HuH-7.5 (cell line): ENCODE measurements at regions not wholly inside any gene's neighbourhood (a gene's known extent, or its start where the extent isn't known, plus 50 kb on each side); places are given as distances from the start of the nearest gene placed in this dataset.
A peak's percentile ranks its signal among the peaks of the same experiment; 100 is the strongest.

Experiments
- DNase-seq: peaks from one replicate; pipeline ENCODE4 v3.0.0; 2011; ENCODE audit warnings: low spot score

DNA sequence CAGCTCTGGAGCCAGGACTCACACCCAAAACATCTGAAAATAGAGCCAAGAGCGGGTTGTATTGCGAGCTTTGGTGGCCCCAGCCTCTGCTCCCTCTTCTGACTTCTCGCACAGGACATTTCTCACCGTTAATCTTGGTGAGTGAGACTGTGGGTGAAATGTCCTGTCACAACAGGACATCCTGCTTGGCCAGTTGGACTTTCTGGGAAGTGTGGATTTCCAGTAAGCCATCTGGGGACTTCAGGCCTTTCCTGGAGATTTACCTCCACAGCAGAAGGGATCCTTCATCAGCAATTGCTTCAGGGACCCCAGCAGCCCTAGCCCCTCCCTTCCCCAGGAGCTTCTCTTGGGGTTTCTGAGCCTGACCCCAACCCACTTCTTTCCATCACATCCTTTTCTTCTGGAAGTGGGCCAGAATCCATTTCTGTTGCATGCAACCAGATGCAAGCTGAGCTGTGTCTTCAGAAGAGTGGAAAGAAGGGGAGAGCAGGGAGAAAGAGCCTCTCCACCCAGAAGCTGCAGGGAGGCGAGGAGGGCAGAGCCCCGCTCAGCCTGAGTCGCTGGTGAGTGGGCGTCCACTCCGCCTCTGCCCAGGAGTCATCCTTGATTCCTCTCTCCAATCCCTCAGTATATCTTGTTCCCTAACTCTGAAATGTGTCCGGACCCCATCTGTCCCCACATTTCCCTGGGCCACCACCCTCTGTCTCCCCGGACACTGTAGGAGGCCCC lies 50.3 kb upstream of the GADD45G start:
- no peak for DNase-seq

DNA sequence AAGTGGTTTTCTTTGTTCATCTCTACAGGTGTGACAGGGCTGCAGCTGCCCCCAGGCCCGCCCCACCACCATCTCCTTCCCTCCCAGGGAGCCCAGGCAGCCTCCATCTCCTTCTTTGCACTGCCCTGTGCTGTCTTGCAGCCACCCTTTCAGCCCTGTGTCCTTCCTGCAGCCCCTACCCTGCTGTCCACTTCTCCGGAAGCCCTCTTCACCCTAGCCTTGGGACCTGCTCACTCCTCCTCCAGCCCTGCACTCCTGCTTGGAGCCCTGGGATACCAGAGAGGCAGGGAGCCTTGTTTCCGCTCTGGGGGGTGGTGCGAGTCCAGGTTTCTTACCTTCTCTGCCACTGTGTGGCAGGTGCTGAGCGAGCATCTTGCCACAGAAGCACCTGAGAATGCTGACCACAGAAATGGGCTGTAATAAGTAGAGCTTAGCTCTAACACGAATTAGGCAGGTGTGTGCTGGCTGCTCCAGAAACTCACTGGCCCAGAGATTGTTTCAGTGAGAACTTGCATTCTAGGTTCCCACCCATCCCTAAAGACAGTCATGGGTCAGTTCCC lies 51.3 kb upstream of the GADD45G start:
- DNase-seq: no peak

DNA sequence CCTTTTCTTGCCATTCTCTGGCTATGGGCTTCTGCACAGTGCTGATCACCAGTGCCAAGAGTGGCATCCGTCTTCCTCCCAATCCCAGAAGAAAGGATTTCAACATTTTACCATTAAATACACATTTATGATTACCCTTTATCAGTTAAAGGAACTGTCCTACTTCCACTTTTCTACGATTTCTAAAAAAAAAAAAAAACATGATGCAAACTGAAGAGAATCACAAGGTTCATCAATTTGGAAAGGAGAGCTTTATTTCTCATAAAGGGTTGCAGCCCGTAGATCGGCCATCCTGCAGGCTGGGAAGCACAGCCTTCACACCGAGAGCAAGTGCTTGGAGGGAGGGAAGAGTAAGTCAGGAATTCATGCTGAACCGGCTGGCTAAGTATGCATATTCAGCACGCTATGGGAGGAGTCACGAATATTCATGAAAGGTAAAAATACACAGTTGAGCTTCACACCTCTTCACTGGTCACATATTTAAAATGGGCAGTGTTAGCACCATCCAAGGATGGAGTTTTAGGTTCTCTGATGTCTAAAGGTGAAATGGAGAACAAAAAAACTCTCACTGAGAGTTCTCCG lies 52.5 kb upstream of the SEMA4D start:
- no peak for DNase-seq

DNA sequence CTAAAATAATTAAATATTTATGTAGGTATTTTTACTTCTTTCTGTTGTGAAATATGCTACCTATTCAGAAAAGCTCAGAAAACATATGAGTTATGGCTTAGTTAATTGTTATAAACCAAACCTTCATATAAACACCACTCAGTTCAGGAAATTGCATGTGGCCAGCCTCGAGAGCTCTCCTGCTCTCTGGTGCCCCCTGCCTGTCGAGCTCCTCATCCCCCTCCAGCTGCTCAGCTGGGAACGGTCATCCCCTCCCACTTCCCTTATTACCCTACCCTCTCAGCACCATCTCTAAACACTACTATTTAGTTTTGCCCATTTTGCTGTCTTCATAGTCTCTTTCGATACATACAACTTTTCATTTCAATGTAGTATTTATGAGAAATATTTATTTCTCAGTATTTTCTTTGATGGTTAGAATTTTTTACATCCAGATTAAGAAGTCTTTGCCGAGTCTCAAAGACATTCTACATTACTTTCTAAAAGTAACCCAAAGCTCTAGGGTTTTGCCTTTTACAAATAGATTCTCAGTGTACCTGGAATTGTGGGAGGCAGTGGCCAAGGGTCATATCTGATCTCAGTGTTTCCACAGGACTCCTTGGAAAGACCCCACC lies 51.2 kb upstream of the SEMA4D start:
- peak; percentile 88 for DNase-seq

DNA sequence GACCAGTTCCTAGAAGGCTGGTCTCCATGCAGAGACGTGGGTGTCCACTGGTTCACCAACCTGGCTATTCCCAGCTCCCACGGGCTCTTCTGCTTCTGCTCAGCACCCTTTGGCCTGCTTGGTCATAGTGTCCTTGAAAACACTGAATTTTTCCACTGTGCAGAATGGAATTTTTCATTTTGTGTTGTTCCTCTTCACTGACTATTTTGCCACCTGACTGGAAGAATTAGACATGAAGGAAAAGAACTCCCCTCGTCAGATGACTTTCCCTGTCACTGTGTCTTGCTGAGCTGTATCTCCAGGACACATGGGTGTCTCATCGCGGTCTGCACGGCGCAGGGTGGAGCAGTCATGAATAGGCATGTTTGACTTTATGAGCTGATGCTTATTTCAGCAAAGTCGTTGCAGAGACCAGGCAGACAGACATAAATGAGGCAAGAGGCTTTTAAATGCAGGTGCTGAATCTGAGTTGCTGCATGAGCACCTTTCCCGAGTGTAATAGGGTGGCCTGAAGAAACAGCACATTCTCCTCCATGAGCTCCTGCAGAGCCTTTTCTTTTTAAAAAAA lies 50.2 kb upstream of the SEMA4D start:
- DNase-seq: no peak
